Stimulated activated CD8-positive, alpha-beta memory T cell treated with anti-CD3 and anti-CD28 coated beads, Interleukin-12 subunit alpha, Interleukin-12 subunit beta, amount 100 ng/mL, for 4 hours (primary cell): ENCODE measurements at regions not wholly inside any gene's neighbourhood (a gene's known extent, or its start where the extent isn't known, plus 50 kb on each side); places are given as distances from the start of the nearest gene placed in this dataset.
"Not testable (repeated sequence)": the region's sequence is repeated elsewhere in the genome, so short reads cannot be mapped to it uniquely, and the experiment has no call there.

Source experiments
- DNase-seq: peaks from one replicate; pipeline ENCODE4 v3.0.0-alpha.2; 2020; ENCODE audit warnings: low read depth

GRCh38 chr2:82494739-82495138 lies 1964.3 kb downstream of the SUCLG1 start:
- no peak for DNase-seq

DNA sequence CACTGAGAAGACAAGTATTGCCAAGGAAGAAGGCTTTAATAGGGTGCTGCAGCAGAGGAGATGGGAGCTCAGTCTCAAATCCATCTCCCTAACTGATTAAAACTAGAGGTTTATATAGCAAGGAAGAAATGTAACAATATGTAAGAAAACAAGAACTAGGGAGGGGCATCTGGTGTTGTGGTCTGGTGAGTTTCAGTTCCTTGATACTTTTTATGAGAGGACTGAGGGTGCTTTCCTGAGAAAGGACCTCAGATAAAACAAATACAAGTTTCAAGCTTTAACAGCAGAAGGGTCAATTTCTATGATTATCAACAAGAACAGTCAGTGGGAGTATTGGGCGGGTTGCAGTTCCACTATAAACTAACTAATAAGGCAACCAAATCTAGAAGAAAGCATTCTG lies 1967.5 kb downstream of the SUCLG1 start:
- no peak for DNase-seq

- DNase-seq, result no peak
Measured at GRCh38 chr2:82487354-82487753, 1971.7 kb downstream of the SUCLG1 start.

- DNase-seq, result no peak
Measured at GRCh38 chr2:82485701-82486100, 1973.4 kb downstream of the SUCLG1 start.

DNA sequence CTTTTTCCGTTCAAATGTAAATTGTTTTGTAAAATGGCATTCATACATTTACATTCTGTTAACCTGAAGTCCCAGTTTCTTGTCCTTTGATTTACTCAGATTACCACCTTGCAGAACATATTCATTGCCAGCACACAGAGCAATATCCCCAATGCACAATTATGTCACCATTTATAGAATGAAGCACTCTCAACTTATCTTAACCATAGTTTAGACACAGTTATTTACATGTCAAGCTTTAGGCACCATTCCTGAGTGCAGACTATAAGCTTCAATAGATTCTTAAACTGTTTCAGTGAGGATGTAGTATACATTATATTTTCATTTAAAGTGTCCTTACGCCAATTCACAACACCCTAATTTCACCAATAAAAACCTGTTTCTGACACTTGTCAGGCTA lies 1977.9 kb downstream of the SUCLG1 start:
- no peak for DNase-seq

DNA sequence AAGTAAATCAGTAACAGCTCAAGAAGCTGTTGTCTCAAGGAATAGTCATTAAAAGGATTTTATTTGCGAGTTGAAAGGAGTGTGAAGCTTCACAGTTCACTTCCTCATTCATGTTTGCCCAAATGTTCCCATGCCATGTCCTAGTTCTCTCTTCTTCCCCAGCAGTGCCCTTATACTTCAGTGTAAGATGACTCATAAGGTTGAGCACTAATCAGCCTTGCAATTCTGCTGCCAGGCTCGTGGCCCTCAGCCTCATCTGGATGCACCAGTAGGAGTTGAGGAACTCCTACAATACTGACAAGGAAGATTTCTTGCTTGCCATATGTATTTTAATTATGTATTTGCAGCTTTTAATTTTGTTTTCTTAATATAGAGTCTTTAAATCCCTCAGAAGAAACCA lies 1980.4 kb downstream of the SUCLG1 start:
- DNase-seq, result no peak

- DNase-seq, result no peak
Measured at GRCh38 chr2:82476094-82476493, 1983.0 kb downstream of the SUCLG1 start.

DNA sequence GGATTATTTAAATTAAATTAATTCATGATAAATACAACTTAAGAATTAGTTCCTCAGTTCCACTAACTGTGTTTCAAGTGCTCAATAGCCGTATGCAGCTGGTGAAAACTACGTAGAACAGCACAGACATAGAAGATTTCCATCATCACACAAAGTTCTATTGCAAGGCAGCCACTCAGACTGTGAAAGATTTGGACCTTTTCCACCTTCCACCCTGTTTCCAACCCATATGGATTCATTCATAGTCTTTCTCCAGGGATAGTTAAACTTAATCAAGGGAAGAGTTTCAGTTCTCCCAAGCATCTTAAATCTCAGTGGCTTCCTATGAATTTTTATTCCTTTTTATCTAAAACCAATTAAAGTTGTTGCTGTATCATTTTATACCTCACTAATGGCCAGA lies 2030.8 kb downstream of the SUCLG1 start:
- no peak for DNase-seq

GRCh38 chr2:82412021-82412420 lies 2047.1 kb downstream of the SUCLG1 start:
- DNase-seq, result no peak

DNA sequence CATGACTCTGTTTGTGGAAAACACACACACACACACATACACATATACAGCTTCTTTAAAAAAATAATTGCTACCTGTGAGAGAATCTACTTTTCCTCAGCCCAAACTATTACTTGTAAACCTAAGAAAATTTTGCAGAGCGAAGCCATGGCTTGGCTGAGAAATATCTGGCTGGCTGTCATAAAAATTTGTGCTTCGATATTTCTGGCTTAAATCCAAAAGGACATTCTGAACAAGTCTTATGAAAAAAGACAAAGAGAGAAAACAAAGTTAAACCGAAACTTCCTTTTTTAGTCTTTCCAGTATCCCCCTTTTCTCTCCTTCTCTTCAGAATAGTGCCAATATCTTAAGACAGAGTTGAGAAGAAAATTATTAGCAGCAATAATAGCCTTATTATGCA lies 2048.0 kb downstream of the SUCLG1 start:
- DNase-seq, result no peak

DNA sequence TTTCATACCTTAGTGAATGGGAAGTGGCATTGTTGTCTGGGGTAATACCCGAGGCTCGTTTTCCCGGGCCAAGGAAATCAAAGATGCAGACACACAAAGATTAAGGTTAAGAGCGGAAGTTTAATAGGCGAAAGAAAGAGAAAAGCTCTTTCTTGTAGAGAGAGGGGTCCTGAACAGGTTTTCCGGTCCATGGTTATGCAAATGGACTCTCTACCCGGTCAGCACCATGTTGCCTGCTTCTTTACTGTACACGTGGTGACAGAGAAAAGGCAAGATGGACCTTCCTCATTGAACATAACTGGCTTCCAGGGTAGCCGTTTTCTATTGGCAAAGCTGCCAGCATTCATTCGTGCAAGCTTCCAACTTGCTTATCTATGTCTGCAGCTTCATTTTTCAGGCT lies 2063.5 kb downstream of the SUCLG1 start:
- no peak for DNase-seq

- no peak for DNase-seq
Measured at GRCh38 chr2:82391386-82391785, 2067.7 kb downstream of the SUCLG1 start.

- DNase-seq, result no peak
Measured at GRCh38 chr2:82355622-82356021, 2051.1 kb upstream of the LRRTM1 start.

GRCh38 chr2:82345910-82346309 lies 2041.4 kb upstream of the LRRTM1 start:
- no peak for DNase-seq

DNA sequence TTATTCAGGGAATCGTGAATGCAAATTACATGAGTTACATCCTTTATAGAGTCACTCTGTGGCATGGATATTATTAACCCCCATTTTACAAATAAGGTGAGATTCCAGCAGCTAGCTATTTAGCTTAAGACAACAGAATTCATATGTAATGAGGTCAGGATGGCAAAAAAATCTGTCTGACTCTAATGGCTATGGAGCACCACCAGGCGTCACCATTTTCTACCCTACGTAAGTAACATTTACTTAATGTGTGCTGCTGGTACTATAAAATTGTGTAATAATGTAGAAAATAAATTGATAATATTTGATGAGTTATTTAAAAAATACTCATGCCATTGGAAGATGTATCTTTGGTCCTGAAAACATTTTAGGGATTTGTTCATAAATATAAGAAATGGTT lies 2040.1 kb upstream of the LRRTM1 start:
- DNase-seq, result no peak

DNA sequence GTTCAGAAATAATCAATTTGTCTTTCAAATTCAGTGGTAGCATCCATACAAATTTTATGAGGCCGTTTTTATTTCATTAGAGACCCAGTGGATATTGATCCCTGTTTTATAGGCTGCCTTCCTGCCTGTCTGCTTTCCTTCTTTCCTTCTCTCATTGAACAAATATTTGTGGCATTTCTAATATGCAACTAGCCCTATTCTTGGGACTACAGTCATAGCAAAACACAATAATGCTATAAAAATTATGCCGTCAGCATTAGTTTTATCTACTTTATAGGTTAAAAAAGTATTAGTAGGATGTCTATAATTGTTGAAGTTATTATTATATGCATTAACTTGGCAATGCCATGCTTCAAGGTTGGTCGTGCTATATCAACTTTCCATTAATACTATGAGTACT lies 2037.8 kb upstream of the LRRTM1 start:
- DNase-seq, result no peak

DNA sequence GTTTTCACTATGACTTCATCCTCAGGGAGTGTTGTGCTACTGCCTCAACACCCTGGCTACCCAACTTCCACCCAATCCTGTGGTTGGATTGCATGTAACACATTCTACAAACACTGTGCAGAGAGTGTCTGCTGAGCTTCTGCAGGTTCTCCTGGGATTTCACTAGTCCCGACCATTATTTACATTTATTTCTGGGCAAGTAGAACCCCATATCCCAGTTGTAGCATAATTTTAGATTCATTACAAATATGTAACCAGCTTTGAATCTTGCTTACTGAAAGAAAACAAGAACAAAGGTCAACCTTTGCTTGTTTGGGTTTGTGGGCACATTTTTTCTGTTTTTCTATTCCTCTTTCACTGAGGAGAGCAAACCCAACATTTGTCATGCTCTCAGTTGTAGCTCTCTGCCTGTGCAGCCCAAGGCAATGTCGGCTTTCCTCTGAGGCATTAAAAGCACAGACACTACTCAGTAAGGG lies 2036.1 kb upstream of the LRRTM1 start:
- no peak for DNase-seq

- no peak for DNase-seq
Measured at GRCh38 chr2:82339805-82340204, 2035.3 kb upstream of the LRRTM1 start.

- no peak for DNase-seq
Measured at GRCh38 chr2:82333697-82334096, 2029.1 kb upstream of the LRRTM1 start.

GRCh38 chr2:82330155-82330554 lies 2025.6 kb upstream of the LRRTM1 start:
- no peak for DNase-seq

- DNase-seq, result not testable (repeated sequence)
Measured at GRCh38 chr2:82326180-82326767, 2021.7 kb upstream of the LRRTM1 start.

DNA sequence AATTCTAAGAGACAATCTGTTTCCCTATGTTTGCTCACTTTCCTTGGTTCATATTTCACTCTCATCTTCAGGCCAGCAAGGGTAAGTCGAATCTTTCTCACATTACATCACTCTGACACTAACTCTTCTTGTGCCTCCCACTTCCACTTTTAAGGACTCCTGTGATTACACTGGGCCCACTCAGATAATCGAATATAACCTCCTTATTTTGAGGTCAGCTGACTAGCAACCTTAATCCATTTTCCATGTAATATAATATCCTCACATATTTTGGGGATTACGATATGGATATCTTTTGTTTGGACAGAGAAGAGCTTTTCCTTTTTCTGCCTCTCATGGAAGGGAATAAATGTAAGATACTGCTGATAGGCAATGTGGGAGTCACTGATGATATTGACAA lies 2015.7 kb upstream of the LRRTM1 start:
- DNase-seq, result no peak

GRCh38 chr2:82317012-82317411 lies 2012.5 kb upstream of the LRRTM1 start:
- no peak for DNase-seq

DNA sequence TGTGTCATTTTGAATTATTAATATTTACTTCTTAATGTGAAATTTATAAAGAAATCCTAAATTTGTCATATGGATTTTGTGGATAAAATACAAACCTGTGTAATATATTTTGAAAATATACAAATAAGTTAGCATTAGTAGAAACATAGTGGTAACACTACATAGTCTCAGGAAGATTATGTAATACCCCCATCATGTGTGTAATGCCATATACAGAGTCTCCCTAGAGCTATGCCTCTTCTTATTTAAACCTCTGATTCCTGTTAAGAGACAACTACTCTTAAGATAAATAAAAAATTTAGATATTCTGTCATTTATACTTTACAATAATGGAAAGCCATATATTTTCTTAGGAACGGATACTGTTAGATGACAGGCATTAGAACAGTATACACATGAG lies 2012.0 kb upstream of the LRRTM1 start:
- no peak for DNase-seq
